ENCODE measurements at regions not wholly inside any gene's neighbourhood (a gene's known extent, or its start where the extent isn't known, plus 50 kb on each side); places are given as distances from the start of the nearest gene placed in this dataset.

- TF ChIP-seq, protein P1, sequence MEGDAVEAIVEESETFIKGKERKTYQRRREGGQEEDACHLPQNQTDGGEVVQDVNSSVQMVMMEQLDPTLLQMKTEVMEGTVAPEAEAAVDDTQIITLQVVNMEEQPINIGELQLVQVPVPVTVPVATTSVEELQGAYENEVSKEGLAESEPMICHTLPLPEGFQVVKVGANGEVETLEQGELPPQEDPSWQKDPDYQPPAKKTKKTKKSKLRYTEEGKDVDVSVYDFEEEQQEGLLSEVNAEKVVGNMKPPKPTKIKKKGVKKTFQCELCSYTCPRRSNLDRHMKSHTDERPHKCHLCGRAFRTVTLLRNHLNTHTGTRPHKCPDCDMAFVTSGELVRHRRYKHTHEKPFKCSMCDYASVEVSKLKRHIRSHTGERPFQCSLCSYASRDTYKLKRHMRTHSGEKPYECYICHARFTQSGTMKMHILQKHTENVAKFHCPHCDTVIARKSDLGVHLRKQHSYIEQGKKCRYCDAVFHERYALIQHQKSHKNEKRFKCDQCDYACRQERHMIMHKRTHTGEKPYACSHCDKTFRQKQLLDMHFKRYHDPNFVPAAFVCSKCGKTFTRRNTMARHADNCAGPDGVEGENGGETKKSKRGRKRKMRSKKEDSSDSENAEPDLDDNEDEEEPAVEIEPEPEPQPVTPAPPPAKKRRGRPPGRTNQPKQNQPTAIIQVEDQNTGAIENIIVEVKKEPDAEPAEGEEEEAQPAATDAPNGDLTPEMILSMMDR (conservative IDR thresholded peaks at IDR 0.05 in 1 of 2, IDR thresholded peaks at IDR 0.05 in 1 of 2; ENCODE audit: extremely low read depth in 1 of 2, insufficient read depth in 1 of 2, low read depth in 1 of 2, low read length in 2 of 2): no peak
- TF ChIP-seq EZH2 (IDR thresholded peaks at IDR 0.05; ENCODE audit: borderline replicate concordance, low read length): no peak
Measured at GRCh38 chr10:10125676-10126075, 892.0 kb upstream of the CELF2 start.

Measured in mammary epithelial cell (primary cell).